CD1c-positive myeloid dendritic cell (primary cell): ENCODE measurements at regions not wholly inside any gene's neighbourhood (a gene's known extent, or its start where the extent isn't known, plus 50 kb on each side); places are given as distances from the start of the nearest gene placed in this dataset.

Experiments used
- DNase-seq: peaks from one replicate; pipeline ENCODE4 v3.0.0-alpha.2; 2016; ENCODE audit errors: extremely low spot score

- no peak for DNase-seq
Observed at GRCh38 chr14:51546099-51546498, 105.6 kb upstream of the FRMD6 start.

GRCh38 chr14:51546603-51547258, 105.0 kb upstream of the FRMD6 start:
- DNase-seq: no peak

GRCh38 chr14:51547260-51547659, 104.5 kb upstream of the FRMD6 start:
- DNase-seq: no peak

- no peak for DNase-seq
Observed at GRCh38 chr14:51547701-51548100, 104.0 kb upstream of the FRMD6 start.

GRCh38 chr14:51548187-51548586, 103.5 kb upstream of the FRMD6 start:
- DNase-seq: no peak

GRCh38 chr14:51550636-51551035, 101.1 kb upstream of the FRMD6 start:
- DNase-seq: no peak

- no peak for DNase-seq
Observed at GRCh38 chr14:51552275-51552674, 99.4 kb upstream of the FRMD6 start.

- no peak for DNase-seq
Observed at GRCh38 chr14:51552768-51553404, 98.8 kb upstream of the FRMD6 start.

- no peak for DNase-seq
Observed at GRCh38 chr14:51554339-51554920, 97.3 kb upstream of the FRMD6 start.

- DNase-seq: no peak
Observed at GRCh38 chr14:51554953-51555352, 96.8 kb upstream of the FRMD6 start.

- no peak for DNase-seq
Observed at GRCh38 chr14:51561141-51561540, 90.6 kb upstream of the FRMD6 start.

GRCh38 chr14:51562816-51563215, 88.9 kb upstream of the FRMD6 start:
- DNase-seq: no peak

- DNase-seq: no peak
Observed at GRCh38 chr14:51563560-51563959, 88.2 kb upstream of the FRMD6 start.

GRCh38 chr14:51564460-51564859, 87.2 kb upstream of the FRMD6 start:
- no peak for DNase-seq

- DNase-seq: no peak
Observed at GRCh38 chr14:51564986-51565604, 86.6 kb upstream of the FRMD6 start.

- DNase-seq: no peak
Observed at GRCh38 chr14:51566831-51567582, 84.7 kb upstream of the FRMD6 start.

- DNase-seq: no peak
Observed at GRCh38 chr14:51568366-51568765, 83.3 kb upstream of the FRMD6 start.

- no peak for DNase-seq
Observed at GRCh38 chr14:51573607-51574006, 78.1 kb upstream of the FRMD6 start.

- no peak for DNase-seq
Observed at GRCh38 chr14:51574009-51574408, 77.7 kb upstream of the FRMD6 start.

GRCh38 chr14:51575349-51576116, 76.2 kb upstream of the FRMD6 start:
- DNase-seq: no peak

GRCh38 chr14:51576117-51576430, 75.6 kb upstream of the FRMD6 start:
- no peak for DNase-seq

- no peak for DNase-seq
Observed at GRCh38 chr14:51576879-51577278, 74.8 kb upstream of the FRMD6 start.
